ENCODE measurements at regions not wholly inside any gene's neighbourhood (a gene's known extent, or its start where the extent isn't known, plus 50 kb on each side); places are given as distances from the start of the nearest gene placed in this dataset.
"Not testable (repeated sequence)": the region's sequence is repeated elsewhere in the genome, so short reads cannot be mapped to it uniquely, and the experiment has no call there.

- not testable (repeated sequence) for H3K4me3 ChIP-seq (ENCODE audit: low read depth, low read length); DNase-seq (ENCODE audit: low read depth)
Observed at GRCh38 chr15:21718779-21719178, 158.8 kb downstream of the POTEB start.

- DNase-seq (ENCODE audit: low read depth); H3K4me3 ChIP-seq (ENCODE audit: low read depth, low read length): not testable (repeated sequence)
Observed at GRCh38 chr15:21718108-21718507, 159.4 kb downstream of the POTEB start.

- H3K4me3 ChIP-seq (ENCODE audit: low read depth, low read length), result not testable (repeated sequence)
Observed at GRCh38 chr15:21717661-21718060, 159.9 kb downstream of the POTEB start.

GRCh38 chr15:21705480-21705879 lies 172.1 kb downstream of the POTEB start:
- H3K4me3 ChIP-seq (ENCODE audit: low read depth, low read length); DNase-seq (ENCODE audit: low read depth): not testable (repeated sequence)

More at GRCh38 chr15:21717661-21718060, 159.9 kb downstream of the POTEB start:
- not testable (repeated sequence) for DNase-seq (ENCODE audit: low read depth)

GRCh38 chr15:21698620-21699019 lies 178.9 kb downstream of the POTEB start:
- DNase-seq (ENCODE audit: low read depth); H3K4me3 ChIP-seq (ENCODE audit: low read depth, low read length): not testable (repeated sequence)

- H3K4me3 ChIP-seq (ENCODE audit: low read depth, low read length); DNase-seq (ENCODE audit: low read depth): not testable (repeated sequence)
Observed at GRCh38 chr15:21695089-21695488, 182.4 kb downstream of the POTEB start.

GRCh38 chr15:21692471-21693102 lies 184.9 kb downstream of the POTEB start:
- DNase-seq (ENCODE audit: low read depth); H3K4me3 ChIP-seq (ENCODE audit: low read depth, low read length): not testable (repeated sequence)

GRCh38 chr15:21656798-21657397 lies 216.6 kb upstream of the POTEB3 start:
- H3K4me3 ChIP-seq (ENCODE audit: low read depth, low read length); DNase-seq (ENCODE audit: low read depth): not testable (repeated sequence)

GRCh38 chr15:21656114-21656746 lies 215.9 kb upstream of the POTEB3 start:
- not testable (repeated sequence) for H3K4me3 ChIP-seq (ENCODE audit: low read depth, low read length); DNase-seq (ENCODE audit: low read depth)

- DNase-seq (ENCODE audit: low read depth); H3K4me3 ChIP-seq (ENCODE audit: low read depth, low read length): not testable (repeated sequence)
Observed at GRCh38 chr15:21653707-21654106, 213.4 kb upstream of the POTEB3 start.

- DNase-seq (ENCODE audit: low read depth), result peak; percentile 0
Observed at GRCh38 chr15:21638770-21639169, 198.5 kb upstream of the POTEB3 start.

GRCh38 chr15:21626694-21627093 lies 186.4 kb upstream of the POTEB3 start:
- DNase-seq (ENCODE audit: low read depth); H3K4me3 ChIP-seq (ENCODE audit: low read depth, low read length): not testable (repeated sequence)

More at GRCh38 chr15:21638770-21639169, 198.5 kb upstream of the POTEB3 start:
- not testable (repeated sequence) for H3K4me3 ChIP-seq (ENCODE audit: low read depth, low read length)

- DNase-seq (ENCODE audit: low read depth); H3K4me3 ChIP-seq (ENCODE audit: low read depth, low read length): not testable (repeated sequence)
Observed at GRCh38 chr15:21609223-21609622, 168.9 kb upstream of the POTEB3 start.

GRCh38 chr15:21565426-21565825 lies 125.1 kb upstream of the POTEB3 start:
- DNase-seq (ENCODE audit: low read depth); H3K4me3 ChIP-seq (ENCODE audit: low read depth, low read length): not testable (repeated sequence)

GRCh38 chr15:21551809-21552208 lies 111.5 kb upstream of the POTEB3 start:
- not testable (repeated sequence) for H3K4me3 ChIP-seq (ENCODE audit: low read depth, low read length); DNase-seq (ENCODE audit: low read depth)

- DNase-seq (ENCODE audit: low read depth), result not testable (repeated sequence)
Observed at GRCh38 chr15:21546182-21546903, 106.0 kb upstream of the POTEB3 start.

GRCh38 chr15:21532785-21533184 lies 92.5 kb upstream of the POTEB3 start:
- H3K4me3 ChIP-seq (ENCODE audit: low read depth, low read length); DNase-seq (ENCODE audit: low read depth): not testable (repeated sequence)

More at GRCh38 chr15:21546182-21546903, 106.0 kb upstream of the POTEB3 start:
- H3K4me3 ChIP-seq (ENCODE audit: low read depth, low read length), result not testable (repeated sequence)

- not testable (repeated sequence) for DNase-seq (ENCODE audit: low read depth); H3K4me3 ChIP-seq (ENCODE audit: low read depth, low read length)
Observed at GRCh38 chr15:21516248-21516647, 75.9 kb upstream of the POTEB3 start.

- not testable (repeated sequence) for DNase-seq (ENCODE audit: low read depth); H3K4me3 ChIP-seq (ENCODE audit: low read depth, low read length)
Observed at GRCh38 chr15:21515296-21515695, 75.0 kb upstream of the POTEB3 start.

Measured in NB4 (cell line).